Upper lobe of left lung (tissue), 6 donors: ENCODE measurements at regions not wholly inside any gene's neighbourhood (a gene's known extent, or its start where the extent isn't known, plus 50 kb on each side); places are given as distances from the start of the nearest gene placed in this dataset.

Source experiments
- ATAC-seq, 2 donors: fragments of 200-7000 bp; cut with Tn5 transposase; one replicate each; pipeline ENCODE4 v1.9.1; 2022; ENCODE audit warnings: mild to moderate bottlenecking in 2 of 2, moderate library complexity in 2 of 2; ENCODE audit not compliant: low FRiP score in 2 of 2
- DNase-seq, 2 donors: peaks; one replicate each; pipeline ENCODE4 v3.0.0-alpha.2; 2019 to 2020
- H3K27ac ChIP-seq, 4 donors: fragments of 200-600 bp; sonication (generic); one replicate each; pipeline ENCODE4 v1.5.1; 2016 to 2019
- H3K27me3 ChIP-seq, 4 donors: fragments of 200-600 bp; sonication (generic); one replicate each; pipeline ENCODE4 v1.5.1; 2017 to 2019
- H3K36me3 ChIP-seq, 4 donors: fragments of 200-600 bp; sonication (generic); one replicate each; pipeline ENCODE4 v1.5.1; 2016 to 2019
- H3K4me1 ChIP-seq, 4 donors: fragments of 200-600 bp; sonication (generic); one replicate each; pipeline ENCODE4 v1.5.1; 2018 to 2019
- H3K4me3 ChIP-seq, 4 donors: fragments of 200-600 bp; sonication (generic); one replicate each; pipeline ENCODE4 v1.5.1; 2017 to 2019; ENCODE audit warnings: mild to moderate bottlenecking in 2 of 4, moderate library complexity in 1 of 4
- H3K9me3 ChIP-seq, 4 donors: fragments of 200-600 bp; sonication (generic); one replicate each; pipeline ENCODE4 v1.5.1; 2018 to 2019
- CTCF ChIP-seq, 6 experiments: fragments of 450-650 bp in 4 of 6; fragments of 200-600 bp in 2 of 6; sonication (generic) in 2 of 6; IDR thresholded peaks; one replicate each; pipeline ENCODE4 v1.5.1; 2016 to 2019; ENCODE audit warnings: antibody characterized with exemption in 6 of 6
- EP300 ChIP-seq, 4 donors: sonication (generic); formaldehyde crosslinking; IDR thresholded peaks; one replicate each; pipeline ENCODE4 v1.5.1; 2017; ENCODE audit warnings: antibody characterized with exemption in 4 of 4, control low read depth in 2 of 4
- POLR2A ChIP-seq, 4 donors: fragments of 450-650 bp; IDR thresholded peaks; one replicate each; pipeline ENCODE4 v1.5.1; 2016 to 2017; ENCODE audit warnings: antibody characterized with exemption in 4 of 4, mild to moderate bottlenecking in 2 of 4
- POLR2AphosphoS5 ChIP-seq, 2 donors: sonication (generic); formaldehyde crosslinking; IDR thresholded peaks; one replicate each; pipeline ENCODE4 v1.5.1; 2017; ENCODE audit warnings: antibody characterized with exemption in 2 of 2
- WGBS, 2 donors: methylation state at CpG; one replicate each; pipeline ENCODE4 v1.1.5; 2017 to 2018; 5-methylcytosine and 5-hydroxymethylcytosine counted together
- donor health status: DM: no; HTN: no; CAD: no; lungs with moderate emphysema.
- donor health status: DM: no; HTN: yes; CAD: no; lungs with severe emphysema.

DNA sequence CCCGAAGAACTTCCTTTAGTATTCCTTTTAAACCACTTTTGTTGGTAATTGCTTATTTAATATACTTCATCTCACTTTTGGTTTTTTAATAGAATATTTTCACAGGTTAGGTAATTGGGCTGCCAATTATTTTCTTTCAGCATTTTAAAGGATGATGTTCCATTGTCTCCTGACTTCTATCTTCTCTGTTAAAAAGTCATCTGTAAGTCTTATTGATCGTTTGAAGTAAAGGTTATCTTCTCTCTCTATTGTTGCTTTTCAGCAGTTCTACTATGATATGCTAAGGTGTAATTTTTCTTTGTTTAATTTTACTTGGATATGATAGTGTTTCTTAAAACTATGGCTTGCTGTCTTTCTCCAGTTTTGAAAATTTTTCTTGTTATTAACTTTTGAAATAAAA, 307.5 kb downstream of the MAP2K4 start:
- ATAC-seq = no peak
- no peak overlapping the region for H3K27ac ChIP-seq
- TF ChIP-seq EP300 (IDR thresholded peaks at IDR 0.05) = no peak
- TF ChIP-seq POLR2A (IDR thresholded peaks at IDR 0.05) = no peak
- no peak for TF ChIP-seq POLR2AphosphoS5 (IDR thresholded peaks at IDR 0.05)
- TF ChIP-seq CTCF (IDR thresholded peaks at IDR 0.05) = no peak
- no peak overlapping the region for H3K4me3 ChIP-seq
- no peaks in the 10 kb centered on the region for H3K4me1 ChIP-seq
- DNase-seq = no peak
- H3K27me3 ChIP-seq = no peaks in the 10 kb centered on the region
- H3K36me3 ChIP-seq = no peaks in the 10 kb centered on the region
- WGBS, 2 donors = 84% methylated on average over 2 of the region's 2 CpGs
- H3K9me3 ChIP-seq = peaks cover 7 to 23% (median 19%) of the 10 kb centered on the region in 4 donors

DNA sequence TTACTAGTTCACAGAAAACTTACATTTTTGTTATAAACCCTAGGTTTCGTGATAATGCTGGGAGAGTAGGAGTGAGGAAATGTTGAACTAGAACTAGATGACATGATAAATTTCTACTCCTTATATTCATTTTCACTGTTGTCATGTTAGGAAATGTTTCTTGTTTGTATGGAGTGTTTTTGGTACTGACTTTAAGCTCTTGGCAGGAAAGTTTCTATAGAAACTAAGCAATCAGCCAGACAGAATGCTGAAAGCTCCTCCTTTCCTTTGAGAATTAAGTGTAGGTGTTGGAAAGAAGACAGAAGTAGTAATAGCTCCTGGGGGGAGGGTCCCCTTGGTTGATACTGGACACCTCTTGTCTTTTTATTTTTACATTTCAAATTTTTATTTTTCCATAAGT, 309.8 kb downstream of the MAP2K4 start:
- 72 to 73% methylated on average over 1 of the region's 1 CpG for WGBS, 2 donors
- no peak for DNase-seq
- Histone ChIP-seq H3K9me3 (peaks cover 7 to 23% (median 19%) of the 10 kb centered on the region in 4 donors), H3K4me3 (no peak overlapping the region), H3K4me1 (no peaks in the 10 kb centered on the region), H3K27ac (no peak overlapping the region), H3K36me3 (no peaks in the 10 kb centered on the region), H3K27me3 (no peaks in the 10 kb centered on the region)
- no peak for TF ChIP-seq CTCF (IDR thresholded peaks at IDR 0.05)
- TF ChIP-seq EP300 (IDR thresholded peaks at IDR 0.05) = no peak
- TF ChIP-seq POLR2A (IDR thresholded peaks at IDR 0.05) = no peak
- no peak for TF ChIP-seq POLR2AphosphoS5 (IDR thresholded peaks at IDR 0.05)
- no peak for ATAC-seq

GRCh38 chr17:12341328-12341727, 320.7 kb downstream of the MAP2K4 start:
- Histone ChIP-seq H3K4me1 (no peaks in the 10 kb centered on the region), H3K27me3 (no peaks in the 10 kb centered on the region), H3K36me3 (no peaks in the 10 kb centered on the region), H3K27ac (no peak overlapping the region), H3K9me3 (no peaks in the 10 kb centered on the region), H3K4me3 (no peak overlapping the region)
- no peak for ATAC-seq
- TF ChIP-seq CTCF (IDR thresholded peaks at IDR 0.05) (no peak), POLR2AphosphoS5 (IDR thresholded peaks at IDR 0.05) (no peak), POLR2A (IDR thresholded peaks at IDR 0.05) (no peak), EP300 (IDR thresholded peaks at IDR 0.05) (no peak)
- WGBS, 2 donors = 72 to 76% methylated on average over 2 of the region's 2 CpGs
- DNase-seq = no peak

DNA sequence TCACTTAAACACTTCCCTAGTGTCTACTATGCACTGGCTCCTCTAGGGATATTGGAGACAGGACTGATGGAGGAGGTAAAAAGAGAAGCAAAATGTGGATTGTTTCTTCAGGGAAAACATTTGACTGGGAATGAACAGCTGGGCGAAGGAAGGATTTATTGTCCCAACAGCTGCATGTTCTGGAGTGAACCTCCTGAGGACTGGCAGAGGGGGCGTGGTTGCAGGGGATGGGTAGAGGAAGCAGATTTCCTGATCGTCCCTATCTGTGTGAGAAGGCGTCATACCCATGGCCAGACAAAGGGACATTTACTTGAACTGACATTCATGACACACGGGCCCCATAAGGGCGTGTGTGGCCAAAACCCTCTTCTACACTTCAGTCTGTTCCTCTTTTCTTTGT, 321.5 kb downstream of the MAP2K4 start:
- H3K4me3 ChIP-seq = no peak overlapping the region
- no peaks in the 10 kb centered on the region for H3K27me3 ChIP-seq
- H3K9me3 ChIP-seq = no peaks in the 10 kb centered on the region
- H3K27ac ChIP-seq = no peak overlapping the region
- TF ChIP-seq EP300 (IDR thresholded peaks at IDR 0.05) (no peak), POLR2A (IDR thresholded peaks at IDR 0.05) (no peak), CTCF (IDR thresholded peaks at IDR 0.05) (no peak), POLR2AphosphoS5 (IDR thresholded peaks at IDR 0.05) (no peak)
- H3K36me3 ChIP-seq = no peaks in the 10 kb centered on the region
- ATAC-seq = no peak
- no peaks in the 10 kb centered on the region for H3K4me1 ChIP-seq
- 59 to 64% methylated on average over 6 of the region's 6 CpGs for WGBS, 2 donors
- no peak for DNase-seq

- H3K27me3 ChIP-seq = no peaks in the 10 kb centered on the region
- H3K4me1 ChIP-seq = no peaks in the 10 kb centered on the region
- H3K9me3 ChIP-seq = no peaks in the 10 kb centered on the region
- H3K27ac ChIP-seq = no peak overlapping the region
- H3K4me3 ChIP-seq = no peak overlapping the region
- WGBS, 2 donors = 47 to 48% methylated on average over 7 of the region's 7 CpGs
- ATAC-seq = no peak
- H3K36me3 ChIP-seq = no peaks in the 10 kb centered on the region
- TF ChIP-seq POLR2AphosphoS5 (IDR thresholded peaks at IDR 0.05) (no peak), EP300 (IDR thresholded peaks at IDR 0.05) (no peak), POLR2A (IDR thresholded peaks at IDR 0.05) (no peak), CTCF (IDR thresholded peaks at IDR 0.05) (peak in 1 of 6 experiments; percentile 20)
- DNase-seq = no peak
Measured at GRCh38 chr17:12342609-12343435, 322.1 kb downstream of the MAP2K4 start.
